Astrocyte of the spinal cord (primary cell): ENCODE measurements at regions not wholly inside any gene's neighbourhood (a gene's known extent, or its start where the extent isn't known, plus 50 kb on each side); places are given as distances from the start of the nearest gene placed in this dataset.

Experiments
- DNase-seq: peaks from one replicate; pipeline ENCODE4 v3.0.0; 2011; ENCODE audit warnings: low read depth, low spot score
- H3K4me3 ChIP-seq: 2 replicates; pipeline ENCODE4 v1.5.1; 2011; ENCODE audit warnings: low read depth, mild to moderate bottlenecking, low read length, moderate library complexity
- in situ Hi-C: cut with HindIII; loops from 2 replicates; pipeline ENCODE4 v1.10.0; 2017; ENCODE audit warnings: low sequenced_read_pairs
- TF ChIP-seq, protein P1 (sequence below): IDR thresholded peaks from 2 replicates; pipeline ENCODE4 v1.5.1; 2012; ENCODE audit warnings: low read depth, mild to moderate bottlenecking, low read length, inconsistent platforms

DNA sequence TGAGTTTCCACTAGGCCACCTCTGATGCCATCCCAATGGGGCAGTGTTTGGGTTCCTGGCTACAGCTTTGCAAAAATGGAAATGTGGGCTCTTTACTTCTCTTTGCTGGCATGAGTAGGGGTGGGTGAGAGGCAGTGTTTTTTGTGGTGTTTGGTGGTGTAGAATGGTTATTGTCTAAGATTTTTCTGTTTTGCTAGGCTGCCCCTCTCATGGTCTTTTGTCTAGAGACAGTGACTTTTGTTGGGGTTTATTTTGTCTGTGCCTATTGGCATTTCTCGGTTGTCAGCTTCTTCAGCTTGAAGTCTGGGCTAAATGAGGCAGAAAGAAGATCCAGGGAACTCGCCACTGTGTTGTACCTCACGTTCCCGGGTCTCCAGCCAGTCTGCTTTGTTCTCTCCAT, 112.1 kb downstream of the CENPF start:
- TF ChIP-seq, protein P1, sequence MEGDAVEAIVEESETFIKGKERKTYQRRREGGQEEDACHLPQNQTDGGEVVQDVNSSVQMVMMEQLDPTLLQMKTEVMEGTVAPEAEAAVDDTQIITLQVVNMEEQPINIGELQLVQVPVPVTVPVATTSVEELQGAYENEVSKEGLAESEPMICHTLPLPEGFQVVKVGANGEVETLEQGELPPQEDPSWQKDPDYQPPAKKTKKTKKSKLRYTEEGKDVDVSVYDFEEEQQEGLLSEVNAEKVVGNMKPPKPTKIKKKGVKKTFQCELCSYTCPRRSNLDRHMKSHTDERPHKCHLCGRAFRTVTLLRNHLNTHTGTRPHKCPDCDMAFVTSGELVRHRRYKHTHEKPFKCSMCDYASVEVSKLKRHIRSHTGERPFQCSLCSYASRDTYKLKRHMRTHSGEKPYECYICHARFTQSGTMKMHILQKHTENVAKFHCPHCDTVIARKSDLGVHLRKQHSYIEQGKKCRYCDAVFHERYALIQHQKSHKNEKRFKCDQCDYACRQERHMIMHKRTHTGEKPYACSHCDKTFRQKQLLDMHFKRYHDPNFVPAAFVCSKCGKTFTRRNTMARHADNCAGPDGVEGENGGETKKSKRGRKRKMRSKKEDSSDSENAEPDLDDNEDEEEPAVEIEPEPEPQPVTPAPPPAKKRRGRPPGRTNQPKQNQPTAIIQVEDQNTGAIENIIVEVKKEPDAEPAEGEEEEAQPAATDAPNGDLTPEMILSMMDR: no peak
- DNase-seq: no peak
- in situ Hi-C loops: no loop called here
- no peak overlapping the region for H3K4me3 ChIP-seq

DNA sequence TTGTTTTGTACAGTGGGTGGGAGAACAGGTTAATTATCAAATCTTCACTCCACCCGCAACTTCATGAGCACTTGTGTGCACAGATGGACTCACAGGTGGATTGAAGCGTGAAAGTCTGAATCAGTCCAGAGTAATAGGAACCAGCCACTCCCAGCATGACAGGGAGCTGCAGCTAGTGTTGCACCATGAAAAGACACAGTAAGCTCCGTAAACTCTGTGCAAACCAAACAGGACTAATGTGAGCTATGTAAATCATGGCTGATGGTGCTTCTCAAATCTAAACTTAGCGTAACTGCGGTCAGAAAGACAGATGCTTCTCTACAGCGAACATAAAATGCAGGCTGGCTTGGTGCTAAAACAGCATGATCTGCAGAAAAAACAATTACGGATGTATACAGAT, 114.4 kb downstream of the CENPF start:
- TF ChIP-seq, protein P1: no peak

DNA sequence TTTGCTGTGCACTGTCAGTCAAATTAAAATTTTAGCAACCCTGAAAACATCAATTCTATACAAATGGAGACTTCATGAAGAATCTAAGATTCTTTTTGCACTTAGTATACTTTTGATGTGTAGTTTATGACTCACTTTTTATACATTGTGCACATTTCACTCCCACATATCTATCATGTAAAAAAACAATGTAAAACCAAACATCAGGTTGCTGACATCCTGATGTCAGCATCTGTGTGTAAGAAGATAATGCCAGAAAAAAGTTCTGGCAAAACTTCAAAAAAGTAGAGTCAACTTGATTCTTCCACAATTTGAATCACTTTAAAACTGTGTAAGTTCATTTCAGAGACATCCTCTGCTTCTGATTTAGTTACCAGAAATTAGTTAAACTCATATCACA, 115.7 kb downstream of the CENPF start:
- in situ Hi-C loops: no loop called here
- TF ChIP-seq, protein P1: no peak
- H3K4me3 ChIP-seq: no peak overlapping the region
- peak; percentile 71 for DNase-seq

More for the DNA sequence above, 114.4 kb downstream of the CENPF start:
- DNase-seq: peak; percentile 28
- in situ Hi-C loops: no loop called here
- H3K4me3 ChIP-seq: no peak overlapping the region

GRCh38 chr1:214719207-214719606, 116.2 kb downstream of the CENPF start:
- no peak overlapping the region for H3K4me3 ChIP-seq
- TF ChIP-seq, protein P1: peak; percentile 10
- in situ Hi-C loops: no loop called here
- DNase-seq: no peak

GRCh38 chr1:214720561-214720960, 117.6 kb downstream of the CENPF start:
- DNase-seq: no peak
- no peak overlapping the region for H3K4me3 ChIP-seq
- TF ChIP-seq, protein P1: no peak
- in situ Hi-C loops: no loop called here

GRCh38 chr1:214727274-214727673, 124.3 kb downstream of the CENPF start:
- H3K4me3 ChIP-seq: no peak overlapping the region
- in situ Hi-C loops: no loop called here
- TF ChIP-seq, protein P1: no peak
- DNase-seq: no peak
